ENCODE measurements at regions not wholly inside any gene's neighbourhood (a gene's known extent, or its start where the extent isn't known, plus 50 kb on each side); places are given as distances from the start of the nearest gene placed in this dataset.

GRCh38 chr18:77559274-77559910 is 309.7 kb downstream of the GALR1 start:
- ATAC-seq (no peak), DNase-seq (no peak)
- Histone ChIP-seq H3K36me3 (no peaks in the 10 kb centered on the region), H3K4me1 (no peaks in the 10 kb centered on the region), H3K27ac (no peak overlapping the region), H3K4me3 (no peak overlapping the region), H3K9me3 (no peaks in the 10 kb centered on the region), H3K27me3 (no peaks in the 10 kb centered on the region)
- TF ChIP-seq, protein P1, sequence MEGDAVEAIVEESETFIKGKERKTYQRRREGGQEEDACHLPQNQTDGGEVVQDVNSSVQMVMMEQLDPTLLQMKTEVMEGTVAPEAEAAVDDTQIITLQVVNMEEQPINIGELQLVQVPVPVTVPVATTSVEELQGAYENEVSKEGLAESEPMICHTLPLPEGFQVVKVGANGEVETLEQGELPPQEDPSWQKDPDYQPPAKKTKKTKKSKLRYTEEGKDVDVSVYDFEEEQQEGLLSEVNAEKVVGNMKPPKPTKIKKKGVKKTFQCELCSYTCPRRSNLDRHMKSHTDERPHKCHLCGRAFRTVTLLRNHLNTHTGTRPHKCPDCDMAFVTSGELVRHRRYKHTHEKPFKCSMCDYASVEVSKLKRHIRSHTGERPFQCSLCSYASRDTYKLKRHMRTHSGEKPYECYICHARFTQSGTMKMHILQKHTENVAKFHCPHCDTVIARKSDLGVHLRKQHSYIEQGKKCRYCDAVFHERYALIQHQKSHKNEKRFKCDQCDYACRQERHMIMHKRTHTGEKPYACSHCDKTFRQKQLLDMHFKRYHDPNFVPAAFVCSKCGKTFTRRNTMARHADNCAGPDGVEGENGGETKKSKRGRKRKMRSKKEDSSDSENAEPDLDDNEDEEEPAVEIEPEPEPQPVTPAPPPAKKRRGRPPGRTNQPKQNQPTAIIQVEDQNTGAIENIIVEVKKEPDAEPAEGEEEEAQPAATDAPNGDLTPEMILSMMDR (IDR thresholded peaks at IDR 0.05): no peak
- no peak for TF ChIP-seq POLR2A (IDR thresholded peaks at IDR 0.05)
- intact Hi-C loops (cut with DNase I): no loop called here
- WGBS, 4 donors: 70 to 80% (median 72%) methylated on average over 6 of the region's 6 CpGs

DNA sequence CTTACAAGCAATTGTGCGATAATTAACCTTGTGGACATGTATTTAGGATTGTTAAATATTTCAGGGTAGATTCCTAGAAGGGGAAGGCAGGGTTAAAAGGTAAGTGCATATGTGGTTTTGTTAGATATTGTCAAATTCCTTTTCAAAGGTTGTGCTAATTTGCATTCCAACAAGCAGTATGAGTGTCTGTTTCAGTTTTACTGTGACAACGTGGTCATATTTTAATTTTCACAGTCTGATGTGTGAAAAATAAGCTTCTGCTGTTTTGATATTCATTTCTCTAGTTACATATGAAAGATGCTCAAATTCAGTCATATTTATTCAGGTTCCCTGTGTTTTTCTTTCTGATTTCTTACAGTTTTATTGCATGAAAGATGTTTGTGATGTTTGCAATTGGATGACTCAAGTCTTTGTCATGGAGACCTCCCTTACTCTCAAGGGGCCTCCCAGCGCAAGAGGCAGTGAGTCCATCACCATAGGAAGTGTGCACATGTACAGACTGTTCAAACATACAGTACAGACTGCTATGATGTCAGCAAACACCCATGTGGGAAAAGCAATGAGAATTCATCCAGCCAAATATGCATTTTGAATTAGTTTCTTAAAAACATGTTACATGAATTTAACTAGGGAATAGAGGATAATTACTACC is 310.8 kb downstream of the GALR1 start:
- ATAC-seq (peak in 2 of 4 donors; percentile 61 to 87), DNase-seq (no peak)
- Histone ChIP-seq H3K27ac (no peak overlapping the region), H3K27me3 (no peaks in the 10 kb centered on the region), H3K9me3 (no peaks in the 10 kb centered on the region), H3K4me1 (no peaks in the 10 kb centered on the region), H3K36me3 (no peaks in the 10 kb centered on the region), H3K4me3 (no peak overlapping the region)
- TF ChIP-seq POLR2A (IDR thresholded peaks at IDR 0.05): no peak
- TF ChIP-seq, protein P1 (IDR thresholded peaks at IDR 0.05): no peak
- WGBS, 4 donors: 66 to 69% (median 67%) methylated on average over 3 of the region's 3 CpGs
- intact Hi-C loops (cut with DNase I): no loop called here

DNA sequence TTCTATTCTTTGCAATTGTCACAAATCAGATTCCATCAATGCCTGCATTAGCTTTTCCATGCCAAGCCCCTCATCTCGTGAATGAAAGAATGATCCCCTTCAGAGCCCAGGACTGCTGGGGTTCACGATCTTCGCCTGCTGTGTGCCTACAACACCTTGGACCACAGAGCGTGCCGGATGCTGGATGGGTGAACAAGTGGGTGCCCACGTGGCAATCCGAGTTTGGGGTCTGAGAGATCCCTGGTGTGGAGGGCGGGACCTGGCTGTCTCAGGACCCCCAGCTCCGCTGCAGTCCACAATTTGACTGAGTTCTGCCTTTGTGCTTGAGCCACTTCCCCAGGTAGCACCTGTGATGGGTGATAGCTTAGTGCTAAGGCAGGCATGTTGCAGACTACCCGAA is 317.0 kb downstream of the GALR1 start:
- peaks cover 0 to 19% (median 3%) of the 10 kb centered on the region in 12 donors for H3K9me3 ChIP-seq
- ATAC-seq (no peak), DNase-seq (no peak)
- no peaks in the 10 kb centered on the region for H3K36me3 ChIP-seq
- intact Hi-C loops (cut with DNase I): no loop called here
- WGBS, 4 donors: 79 to 84% (median 82%) methylated on average over 8 to 10 of the region's 10 CpGs
- TF ChIP-seq POLR2A (IDR thresholded peaks at IDR 0.05): no peak
- TF ChIP-seq, protein P1 (IDR thresholded peaks at IDR 0.05): no peak
- H3K4me3 ChIP-seq: no peak overlapping the region
- no peaks in the 10 kb centered on the region for H3K4me1 ChIP-seq
- H3K27me3 ChIP-seq: no peaks in the 10 kb centered on the region
- no peak overlapping the region for H3K27ac ChIP-seq

- 65 to 81% (median 78%) methylated on average over 8 of the region's 8 CpGs for WGBS, 4 donors
- Histone ChIP-seq H3K27ac (no peak overlapping the region), H3K4me3 (no peak overlapping the region), H3K9me3 (peaks cover 0 to 19% (median 3%) of the 10 kb centered on the region in 12 donors), H3K27me3 (no peaks in the 10 kb centered on the region), H3K36me3 (no peaks in the 10 kb centered on the region), H3K4me1 (no peaks in the 10 kb centered on the region)
- DNase-seq (no peak), ATAC-seq (no peak)
- TF ChIP-seq, protein P1 (IDR thresholded peaks at IDR 0.05): no peak
- TF ChIP-seq POLR2A (IDR thresholded peaks at IDR 0.05): no peak
- intact Hi-C loops (cut with DNase I): no loop called here
Measured at GRCh38 chr18:77567205-77567604, 317.6 kb downstream of the GALR1 start.

Measured in heart left ventricle (tissue), 16 donors.